Neural cell (in vitro differentiated cells): ENCODE measurements at regions not wholly inside any gene's neighbourhood (a gene's known extent, or its start where the extent isn't known, plus 50 kb on each side); places are given as distances from the start of the nearest gene placed in this dataset.

Experiments
- H2AFZ ChIP-seq: fragments of 200-600, 300-800 bp; sonication (generic), shearing (Covaris generic); 2 replicates; pipeline ENCODE4 v1.6.0; 2014; ENCODE audit warnings: low read depth, mild to moderate bottlenecking, antibody characterized with exemption, low read length, moderate library complexity
- H3F3A ChIP-seq: fragments of 200-600 bp; shearing (Covaris generic); 2 replicates; pipeline ENCODE4 v1.6.1; 2016; ENCODE audit warnings: mild to moderate bottlenecking, moderate library complexity, mixed read lengths, antibody characterized with exemption, low read length; ENCODE audit not compliant: insufficient read depth, poor library complexity, severe bottlenecking
- H3K27ac ChIP-seq: fragments of 200-600, 300-800 bp; sonication (generic), shearing (Covaris generic); 2 replicates; pipeline ENCODE4 v1.5.1; 2014; ENCODE audit warnings: mild to moderate bottlenecking, low read length, moderate library complexity
- H3K27me3 ChIP-seq: fragments of 300-800, 200-600 bp; sonication (generic), shearing (Covaris generic); 2 replicates; pipeline ENCODE4 v1.6.0; 2014; ENCODE audit warnings: mild to moderate bottlenecking, low read depth, low read length, moderate library complexity; ENCODE audit not compliant: insufficient read depth
- H3K36me3 ChIP-seq: fragments of 300-800, 200-600 bp; sonication (generic), shearing (Covaris generic); 2 replicates; pipeline ENCODE4 v1.5.1; 2014; ENCODE audit warnings: mild to moderate bottlenecking, antibody characterized with exemption, low read length, moderate library complexity; ENCODE audit not compliant: insufficient read depth
- H3K4me2 ChIP-seq: fragments of 300-800, 200-600 bp; sonication (generic), shearing (Covaris generic); 2 replicates; pipeline ENCODE4 v1.6.0; 2014; ENCODE audit warnings: mild to moderate bottlenecking, low read length
- H3K4me3 ChIP-seq: fragments of 300-800, 200-600 bp; sonication (generic), shearing (Covaris generic); 2 replicates; pipeline ENCODE4 v1.5.1; 2014; ENCODE audit warnings: mild to moderate bottlenecking, low read length, moderate library complexity
- H3K79me2 ChIP-seq: fragments of 200-600 bp; shearing (Covaris generic); replicated peaks from 2 replicates; pipeline ENCODE4 v1.6.0; 2014; ENCODE audit warnings: mild to moderate bottlenecking, low read length, moderate library complexity; ENCODE audit not compliant: insufficient read depth
- H3K9ac ChIP-seq: fragments of 300-800, 200-600 bp; sonication (generic), shearing (Covaris generic); 2 replicates; pipeline ENCODE4 v1.6.1; 2016; ENCODE audit warnings: mild to moderate bottlenecking, low read length, mixed read lengths
- H3K9me2 ChIP-seq: fragments of 200-600 bp; shearing (Covaris generic); 2 replicates; pipeline ENCODE4 v1.6.1; 2016; ENCODE audit warnings: mild to moderate bottlenecking, low read length, mixed read lengths; ENCODE audit not compliant: insufficient read depth
- H3K9me3 ChIP-seq: fragments of 200-600, 300-800 bp; sonication (generic), shearing (Covaris generic); 2 replicates; pipeline ENCODE4 v1.6.1; 2016; ENCODE audit warnings: mild to moderate bottlenecking, mixed run types, low read length, moderate library complexity, mixed read lengths
- H4K20me1 ChIP-seq: fragments of 200-600 bp; shearing (Covaris generic); 2 replicates; pipeline ENCODE4 v1.6.1; 2016; ENCODE audit warnings: mild to moderate bottlenecking, mixed run types; ENCODE audit not compliant: insufficient read depth
- EP300 ChIP-seq: fragments of 450-650 bp; conservative IDR thresholded peaks from 2 replicates; pipeline ENCODE4 v1.6.1; 2014; ENCODE audit warnings: antibody characterized with exemption, mild to moderate bottlenecking, moderate library complexity; ENCODE audit not compliant: poor library complexity, severe bottlenecking
- EZH2 ChIP-seq: fragments of 200-600, 300-800 bp; shearing (Covaris generic), sonication (generic); IDR thresholded peaks from 2 replicates; pipeline ENCODE4 v1.6.1; 2014; ENCODE audit warnings: antibody characterized with exemption, low read length, borderline replicate concordance, mild to moderate bottlenecking; ENCODE audit not compliant: insufficient read depth, poor library complexity, severe bottlenecking
- MXI1 ChIP-seq: fragments of 450-650 bp; conservative IDR thresholded peaks from 2 replicates; pipeline ENCODE4 v1.6.1; 2014; ENCODE audit warnings: antibody characterized with exemption, mild to moderate bottlenecking; ENCODE audit not compliant: poor library complexity, severe bottlenecking
- POLR2AphosphoS5 ChIP-seq: IDR thresholded peaks from 2 replicates; pipeline ENCODE4 v1.6.1; 2012
- RAD21 ChIP-seq: fragments of 450-650 bp; conservative IDR thresholded peaks from 2 replicates; pipeline ENCODE4 v1.6.1; 2014; ENCODE audit warnings: antibody characterized with exemption, mild to moderate bottlenecking, moderate library complexity
- SMC3 ChIP-seq: fragments of 450-650 bp; conservative IDR thresholded peaks from 2 replicates; pipeline ENCODE4 v1.6.1; 2014; ENCODE audit warnings: antibody characterized with exemption, mild to moderate bottlenecking, moderate library complexity; ENCODE audit not compliant: poor library complexity
- TAF1 ChIP-seq: IDR thresholded peaks from 2 replicates; pipeline ENCODE4 v1.6.1; 2012; ENCODE audit warnings: low read depth
- TF ChIP-seq, protein P1 (sequence below): fragments of 450-650 bp; IDR thresholded peaks from 2 replicates; pipeline ENCODE4 v1.5.1; 2014; ENCODE audit warnings: antibody characterized with exemption, mild to moderate bottlenecking, moderate library complexity; ENCODE audit not compliant: poor library complexity, severe bottlenecking
- TF ChIP-seq, protein P2 (sequence below): IDR thresholded peaks from 2 replicates; pipeline ENCODE4 v1.6.1; 2012; ENCODE audit warnings: borderline replicate concordance

DNA sequence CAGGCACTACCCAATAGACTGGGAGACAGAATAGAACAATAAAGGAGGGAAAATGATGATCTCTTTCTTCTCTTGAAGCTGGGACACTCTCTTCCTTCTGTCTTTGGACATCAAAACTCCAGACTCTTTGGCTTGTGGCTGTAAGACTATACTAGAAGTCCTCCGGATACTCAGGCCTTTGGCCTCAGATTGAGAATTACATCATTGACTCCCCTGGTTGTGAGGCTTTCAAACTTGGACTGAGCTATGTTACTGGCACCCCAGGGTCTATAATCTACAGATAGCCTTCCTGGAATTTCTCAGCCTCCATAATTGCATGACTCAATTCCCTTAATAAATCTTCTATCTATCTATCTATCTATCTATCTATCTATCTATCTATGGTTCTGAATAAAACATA is 294.2 kb upstream of the CT83 start:
- Histone ChIP-seq H3K9me2 (no peaks in the 10 kb centered on the region), H4K20me1 (no peaks in the 10 kb centered on the region), H3F3A (no peaks in the 10 kb centered on the region), H3K79me2 (no peaks in the 10 kb centered on the region), H2AFZ (no peak overlapping the region), H3K4me2 (no peak overlapping the region), H3K27ac (no peak overlapping the region), H3K9ac (no peak overlapping the region), H3K9me3 (no peaks in the 10 kb centered on the region), H3K4me3 (no peak overlapping the region), H3K27me3 (no peaks in the 10 kb centered on the region), H3K36me3 (no peaks in the 10 kb centered on the region)
- TF ChIP-seq SMC3 (no peak), MXI1 (no peak), RAD21 (no peak), POLR2AphosphoS5 (no peak), EP300 (no peak), EZH2 (no peak), TAF1 (no peak)
- TF ChIP-seq, protein P1, sequence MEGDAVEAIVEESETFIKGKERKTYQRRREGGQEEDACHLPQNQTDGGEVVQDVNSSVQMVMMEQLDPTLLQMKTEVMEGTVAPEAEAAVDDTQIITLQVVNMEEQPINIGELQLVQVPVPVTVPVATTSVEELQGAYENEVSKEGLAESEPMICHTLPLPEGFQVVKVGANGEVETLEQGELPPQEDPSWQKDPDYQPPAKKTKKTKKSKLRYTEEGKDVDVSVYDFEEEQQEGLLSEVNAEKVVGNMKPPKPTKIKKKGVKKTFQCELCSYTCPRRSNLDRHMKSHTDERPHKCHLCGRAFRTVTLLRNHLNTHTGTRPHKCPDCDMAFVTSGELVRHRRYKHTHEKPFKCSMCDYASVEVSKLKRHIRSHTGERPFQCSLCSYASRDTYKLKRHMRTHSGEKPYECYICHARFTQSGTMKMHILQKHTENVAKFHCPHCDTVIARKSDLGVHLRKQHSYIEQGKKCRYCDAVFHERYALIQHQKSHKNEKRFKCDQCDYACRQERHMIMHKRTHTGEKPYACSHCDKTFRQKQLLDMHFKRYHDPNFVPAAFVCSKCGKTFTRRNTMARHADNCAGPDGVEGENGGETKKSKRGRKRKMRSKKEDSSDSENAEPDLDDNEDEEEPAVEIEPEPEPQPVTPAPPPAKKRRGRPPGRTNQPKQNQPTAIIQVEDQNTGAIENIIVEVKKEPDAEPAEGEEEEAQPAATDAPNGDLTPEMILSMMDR = no peak
- TF ChIP-seq, protein P2, sequence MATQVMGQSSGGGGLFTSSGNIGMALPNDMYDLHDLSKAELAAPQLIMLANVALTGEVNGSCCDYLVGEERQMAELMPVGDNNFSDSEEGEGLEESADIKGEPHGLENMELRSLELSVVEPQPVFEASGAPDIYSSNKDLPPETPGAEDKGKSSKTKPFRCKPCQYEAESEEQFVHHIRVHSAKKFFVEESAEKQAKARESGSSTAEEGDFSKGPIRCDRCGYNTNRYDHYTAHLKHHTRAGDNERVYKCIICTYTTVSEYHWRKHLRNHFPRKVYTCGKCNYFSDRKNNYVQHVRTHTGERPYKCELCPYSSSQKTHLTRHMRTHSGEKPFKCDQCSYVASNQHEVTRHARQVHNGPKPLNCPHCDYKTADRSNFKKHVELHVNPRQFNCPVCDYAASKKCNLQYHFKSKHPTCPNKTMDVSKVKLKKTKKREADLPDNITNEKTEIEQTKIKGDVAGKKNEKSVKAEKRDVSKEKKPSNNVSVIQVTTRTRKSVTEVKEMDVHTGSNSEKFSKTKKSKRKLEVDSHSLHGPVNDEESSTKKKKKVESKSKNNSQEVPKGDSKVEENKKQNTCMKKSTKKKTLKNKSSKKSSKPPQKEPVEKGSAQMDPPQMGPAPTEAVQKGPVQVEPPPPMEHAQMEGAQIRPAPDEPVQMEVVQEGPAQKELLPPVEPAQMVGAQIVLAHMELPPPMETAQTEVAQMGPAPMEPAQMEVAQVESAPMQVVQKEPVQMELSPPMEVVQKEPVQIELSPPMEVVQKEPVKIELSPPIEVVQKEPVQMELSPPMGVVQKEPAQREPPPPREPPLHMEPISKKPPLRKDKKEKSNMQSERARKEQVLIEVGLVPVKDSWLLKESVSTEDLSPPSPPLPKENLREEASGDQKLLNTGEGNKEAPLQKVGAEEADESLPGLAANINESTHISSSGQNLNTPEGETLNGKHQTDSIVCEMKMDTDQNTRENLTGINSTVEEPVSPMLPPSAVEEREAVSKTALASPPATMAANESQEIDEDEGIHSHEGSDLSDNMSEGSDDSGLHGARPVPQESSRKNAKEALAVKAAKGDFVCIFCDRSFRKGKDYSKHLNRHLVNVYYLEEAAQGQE = no peak

DNA sequence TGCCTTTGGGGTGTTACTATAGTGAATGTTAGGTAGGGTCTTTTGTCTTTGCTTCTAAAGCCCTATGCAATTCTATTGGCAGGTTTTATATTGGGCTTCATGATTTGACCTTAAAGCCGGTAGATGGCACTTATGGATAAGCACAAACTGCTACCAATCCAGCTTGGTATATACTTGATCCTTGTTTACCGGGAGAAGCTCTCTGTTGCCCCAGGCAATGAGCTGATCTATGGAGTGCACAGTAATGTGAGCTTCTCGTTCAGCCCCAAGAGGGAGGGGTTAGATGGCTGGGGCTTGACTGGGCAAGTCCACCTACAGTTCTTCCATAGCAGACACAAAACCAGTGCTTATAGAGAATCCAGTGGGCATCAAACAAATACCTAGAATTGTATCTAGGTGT is 287.2 kb upstream of the CT83 start:
- Histone ChIP-seq H3K9me3 (no peaks in the 10 kb centered on the region), H3F3A (no peaks in the 10 kb centered on the region), H3K27me3 (no peaks in the 10 kb centered on the region), H3K4me3 (no peak overlapping the region), H3K36me3 (no peaks in the 10 kb centered on the region), H3K4me2 (no peak overlapping the region), H3K79me2 (no peaks in the 10 kb centered on the region), H3K9ac (no peak overlapping the region), H4K20me1 (no peaks in the 10 kb centered on the region), H2AFZ (no peak overlapping the region), H3K27ac (no peak overlapping the region), H3K9me2 (no peaks in the 10 kb centered on the region)
- TF ChIP-seq, protein P2 = no peak
- TF ChIP-seq, protein P1 = no peak
- no peak for TF ChIP-seq RAD21
- TF ChIP-seq POLR2AphosphoS5 = no peak
- TF ChIP-seq TAF1 = no peak
- no peak for TF ChIP-seq SMC3
- TF ChIP-seq MXI1 = no peak
- TF ChIP-seq EP300 = no peak
- TF ChIP-seq EZH2 = no peak
